ENCODE measurements at regions not wholly inside any gene's neighbourhood (a gene's known extent, or its start where the extent isn't known, plus 50 kb on each side); places are given as distances from the start of the nearest gene placed in this dataset.

- no peak for DNase-seq (ENCODE audit: low read depth in 4 of 4, low spot score in 1 of 4)
Observed at GRCh38 chr21:41594268-41594667, 86.3 kb upstream of the TMPRSS2 start.

- no peak for DNase-seq (ENCODE audit: low read depth in 4 of 4, low spot score in 1 of 4)
Observed at GRCh38 chr21:41593760-41594138, 85.8 kb upstream of the TMPRSS2 start.

GRCh38 chr21:41593051-41593759 lies 85.2 kb upstream of the TMPRSS2 start:
- no peak for DNase-seq (ENCODE audit: low read depth in 4 of 4, low spot score in 1 of 4)

GRCh38 chr21:41589620-41590175 lies 81.7 kb upstream of the TMPRSS2 start:
- DNase-seq (ENCODE audit: low read depth in 4 of 4, low spot score in 1 of 4): no peak

- no peak for DNase-seq (ENCODE audit: low read depth in 4 of 4, low spot score in 1 of 4)
Observed at GRCh38 chr21:41589131-41589530, 81.2 kb upstream of the TMPRSS2 start.

- no peak for DNase-seq (ENCODE audit: low read depth in 4 of 4, low spot score in 1 of 4)
Observed at GRCh38 chr21:41585199-41585994, 77.4 kb upstream of the TMPRSS2 start.

- no peak for DNase-seq (ENCODE audit: low read depth in 4 of 4, low spot score in 1 of 4)
Observed at GRCh38 chr21:41584603-41585176, 76.7 kb upstream of the TMPRSS2 start.

- no peak for DNase-seq (ENCODE audit: low read depth in 4 of 4, low spot score in 1 of 4)
Observed at GRCh38 chr21:41583274-41583790, 75.4 kb upstream of the TMPRSS2 start.

GRCh38 chr21:41582866-41583265 lies 74.9 kb upstream of the TMPRSS2 start:
- no peak for DNase-seq (ENCODE audit: low read depth in 4 of 4, low spot score in 1 of 4)

GRCh38 chr21:41582298-41582840 lies 74.4 kb upstream of the TMPRSS2 start:
- no peak for DNase-seq (ENCODE audit: low read depth in 4 of 4, low spot score in 1 of 4)

GRCh38 chr21:41581592-41582228 lies 73.8 kb upstream of the TMPRSS2 start:
- no peak for DNase-seq (ENCODE audit: low read depth in 4 of 4, low spot score in 1 of 4)

- DNase-seq (ENCODE audit: low read depth in 4 of 4, low spot score in 1 of 4): no peak
Observed at GRCh38 chr21:41580758-41581554, 73.0 kb upstream of the TMPRSS2 start.

- DNase-seq (ENCODE audit: low read depth in 4 of 4, low spot score in 1 of 4): no peak
Observed at GRCh38 chr21:41579692-41580091, 71.7 kb upstream of the TMPRSS2 start.

GRCh38 chr21:41578716-41579115 lies 70.8 kb upstream of the TMPRSS2 start:
- DNase-seq (ENCODE audit: low read depth in 4 of 4, low spot score in 1 of 4): no peak

- no peak for DNase-seq (ENCODE audit: low read depth in 4 of 4, low spot score in 1 of 4)
Observed at GRCh38 chr21:41578083-41578482, 70.1 kb upstream of the TMPRSS2 start.

- no peak for DNase-seq (ENCODE audit: low read depth in 4 of 4, low spot score in 1 of 4)
Observed at GRCh38 chr21:41576013-41576615, 68.2 kb upstream of the TMPRSS2 start.

GRCh38 chr21:41573902-41574690 lies 66.1 kb upstream of the TMPRSS2 start:
- no peak for DNase-seq (ENCODE audit: low read depth in 4 of 4, low spot score in 1 of 4)

GRCh38 chr21:41571938-41572510 lies 64.1 kb upstream of the TMPRSS2 start:
- no peak for DNase-seq (ENCODE audit: low read depth in 4 of 4, low spot score in 1 of 4)

Measured in stimulated activated CD4-positive, alpha-beta T cell treated with anti-CD3 and anti-CD28 coated beads, Interleukin-1b, Interleukin-23, amount 100 ng/mL, for 24 hours (primary cell).